Endothelial cell of umbilical vein (primary cell): ENCODE measurements at regions not wholly inside any gene's neighbourhood (a gene's known extent, or its start where the extent isn't known, plus 50 kb on each side); places are given as distances from the start of the nearest gene placed in this dataset.

ENCODE experiments used
- BruUV-seq: library from RNA; stranded (reverse); fragments of 400-500 nt; replicated peaks from 2 replicates; lab custom pipeline; 2021; lab: Mats Ljungman, UMichigan
- CTCF ChIA-PET: fragments of 300-600, 350-600 bp; sonication (Branson Sonifier 250); formaldehyde crosslinking; loops from one replicate; lab custom pipeline; 2021; ENCODE audit warnings: antibody characterized with exemption, inconsistent platforms; lab: Charles Lee
- POLR2A ChIA-PET: fragments of 300-600, 350-600 bp; sonication (Branson Sonifier 250); formaldehyde crosslinking; loops from one replicate; lab custom pipeline; 2021; ENCODE audit warnings: antibody characterized with exemption, inconsistent platforms; lab: Charles Lee
- DNase-seq: peaks from one replicate; pipeline ENCODE4 v3.0.0-alpha.2; 2011; ENCODE audit warnings: low read depth, low spot score
- FAIRE-seq: peaks from 2 replicates; lab custom pipeline; 2011; peaks lifted over from hg19 to GRCh38; lab: Jason Lieb, UNC
- H2AFZ ChIP-seq: 2 replicates; pipeline ENCODE4 v1.6.0; 2012; ENCODE audit warnings: low read depth, low read length, control low read depth, inconsistent platforms
- H3K27ac ChIP-seq: 2 replicates; pipeline ENCODE4 v1.5.1; 2011; ENCODE audit warnings: low read depth, mild to moderate bottlenecking, control low read depth, low read length, moderate library complexity; ENCODE audit not compliant: insufficient read depth
- H3K27me3 ChIP-seq, 2 experiments: 2 replicates each; pipeline versions ENCODE4 v1.6.0 to v1.6.1; 2011; ENCODE audit warnings: low read length in 2 of 2, mixed read lengths in 1 of 2; ENCODE audit not compliant: control insufficient read depth in 2 of 2, insufficient read depth in 2 of 2
- H3K36me3 ChIP-seq, 2 experiments: 2 replicates in 1 of 2; 3 replicates in 1 of 2; pipeline ENCODE4 v1.5.1; 2011; ENCODE audit warnings: low read length in 2 of 2, mild to moderate bottlenecking in 1 of 2, moderate library complexity in 1 of 2; ENCODE audit not compliant: control insufficient read depth in 2 of 2, insufficient read depth in 2 of 2; ENCODE audit errors: extremely low read depth in 1 of 2
- H3K4me1 ChIP-seq: 3 replicates; pipeline ENCODE4 v1.5.1; 2011; ENCODE audit warnings: mild to moderate bottlenecking, low read length; ENCODE audit not compliant: control insufficient read depth, insufficient read depth; ENCODE audit errors: extremely low read depth
- H3K4me2 ChIP-seq: 2 replicates; pipeline ENCODE4 v1.6.1; 2011; ENCODE audit warnings: low read length, control low read depth, mixed read lengths; ENCODE audit not compliant: insufficient read depth
- H3K4me3 ChIP-seq, 3 experiments: fragments of 200-600 bp in 1 of 3; sonication (generic), shearing (Covaris generic) in 1 of 3; replicated peaks in 1 of 3; 2 replicates each; pipeline ENCODE4 v1.5.1; 2011 to 2016; ENCODE audit warnings: control low read depth in 3 of 3, low read length in 3 of 3, mild to moderate bottlenecking in 2 of 3, inconsistent platforms in 1 of 3, low read depth in 1 of 3, moderate library complexity in 1 of 3; ENCODE audit not compliant: insufficient read depth in 1 of 3
- H3K79me2 ChIP-seq: 2 replicates; pipeline ENCODE4 v1.6.0; 2012; ENCODE audit warnings: low read length, inconsistent platforms; ENCODE audit not compliant: control insufficient read depth, insufficient read depth
- H3K9ac ChIP-seq: replicated peaks from 2 replicates; pipeline ENCODE3; 2011; ENCODE audit warnings: low read length, control low read depth; ENCODE audit not compliant: insufficient read depth; ENCODE audit errors: extremely low read depth
- H3K9me1 ChIP-seq: replicated peaks from 3 replicates; pipeline ENCODE4 v1.6.0; 2011; ENCODE audit warnings: mild to moderate bottlenecking, low read length; ENCODE audit not compliant: control insufficient read depth, insufficient read depth; ENCODE audit errors: extremely low read depth
- H3K9me3 ChIP-seq: replicated peaks from 2 replicates; pipeline ENCODE4 v1.5.1; 2012; ENCODE audit warnings: low read length, inconsistent platforms; ENCODE audit not compliant: control insufficient read depth, insufficient read depth
- H4K20me1 ChIP-seq: replicated peaks from 2 replicates; pipeline ENCODE3; 2011; ENCODE audit warnings: mild to moderate bottlenecking, low read length; ENCODE audit not compliant: control insufficient read depth, insufficient read depth; ENCODE audit errors: extremely low read depth
- CTCF ChIP-seq, 2 donors: IDR thresholded peaks; 1 replicate in 1 of 2; 2 replicates in 1 of 2; pipeline ENCODE4 v1.5.1; 2011; ENCODE audit warnings: low read length in 2 of 2, mild to moderate bottlenecking in 2 of 2, moderate library complexity in 2 of 2, control low read depth in 1 of 2, inconsistent platforms in 1 of 2, low read depth in 1 of 2; ENCODE audit not compliant: insufficient read depth in 1 of 2; ENCODE audit errors: extremely low read depth in 1 of 2
- EZH2 ChIP-seq: IDR thresholded peaks from 2 replicates; pipeline ENCODE4 v1.6.1; 2012; ENCODE audit warnings: borderline replicate concordance, low read depth, mild to moderate bottlenecking, moderate library complexity, low read length, inconsistent platforms; ENCODE audit not compliant: severe bottlenecking
- FOS ChIP-seq: IDR thresholded peaks from 2 replicates; pipeline ENCODE4 v1.6.1; 2011; ENCODE audit warnings: mild to moderate bottlenecking, low read length, moderate library complexity, borderline replicate concordance; ENCODE audit not compliant: insufficient read depth
- GATA2 ChIP-seq: IDR thresholded peaks from 2 replicates; pipeline ENCODE4 v1.7.0; 2011; ENCODE audit warnings: low read depth, mild to moderate bottlenecking, moderate library complexity, mixed read lengths, low read length; ENCODE audit not compliant: insufficient read length, insufficient read depth
- JUN ChIP-seq: IDR thresholded peaks from 2 replicates; pipeline ENCODE4 v1.6.1; 2011; ENCODE audit warnings: borderline replicate concordance, low read depth; ENCODE audit not compliant: insufficient read length, insufficient read depth
- MAX ChIP-seq: IDR thresholded peaks from 2 replicates; pipeline ENCODE4 v1.6.1; 2011; ENCODE audit not compliant: insufficient read depth, insufficient read length
- MYC ChIP-seq: IDR thresholded peaks from one replicate; pipeline ENCODE4 v1.6.1; 2011; ENCODE audit warnings: mild to moderate bottlenecking, low read depth, low read length
- POLR2A ChIP-seq: IDR thresholded peaks from 2 replicates; pipeline ENCODE4 v1.6.1; 2012; ENCODE audit warnings: low read depth, mild to moderate bottlenecking, control low read depth, low read length
- POLR2AphosphoS5 ChIP-seq: IDR thresholded peaks from 2 replicates; pipeline ENCODE4 v1.6.1; 2012; ENCODE audit warnings: low read depth, mild to moderate bottlenecking, control low read depth, low read length, moderate library complexity; ENCODE audit not compliant: insufficient read depth
- dilution Hi-C: fragments of 300-500 bp; cut with MboI; formaldehyde crosslinking; loops from one replicate; pipeline ENCODE4 v1.15.0; 2019; ENCODE audit warnings: low sequenced_read_pairs; ENCODE audit not compliant: extremely low pct_ligation_motif_present
- intact Hi-C: fragments of 100-400 bp; cut with micrococcal nuclease; formaldehyde crosslinking; loops from one replicate; pipeline ENCODE4 v1.10.0; 2022

GRCh38 chr6:149263321-149263720 is 54.2 kb upstream of the TAB2 start:
- Histone ChIP-seq H2AFZ (no peak overlapping the region), H3K79me2 (no peaks in the 10 kb centered on the region), H4K20me1 (no peaks in the 10 kb centered on the region), H3K36me3 (no peaks in the 10 kb centered on the region), H3K9me3 (no peaks in the 10 kb centered on the region), H3K4me3 (no peak overlapping the region), H3K27me3 (peaks cover 3 to 7% of the 10 kb centered on the region in 2 experiments), H3K27ac (no peak overlapping the region), H3K4me1 (no peaks in the 10 kb centered on the region), H3K4me2 (no peak overlapping the region), H3K9me1 (no peaks in the 10 kb centered on the region), H3K9ac (no peak overlapping the region)
- POLR2A ChIA-PET, result no interaction called here
- CTCF ChIA-PET, result interaction anchor here (1.2 to 1.3 kb wide), 2 partner anchors 11 to 74 kb away, joined by 3 to 4 read pairs; no protein-coding TSS in a partner anchor
- BruUV-seq, result no TSS peak
- no peak for FAIRE-seq
- DNase-seq, result no peak
- TF ChIP-seq JUN, result no peak
- no peak for TF ChIP-seq CTCF (IDR thresholded peaks at IDR 0.05; ENCODE audit: extremely low read depth in 1 of 2, insufficient read depth in 1 of 2, low read depth in 1 of 2, low read length in 2 of 2)
- TF ChIP-seq MAX, result no peak
- TF ChIP-seq POLR2AphosphoS5, result no peak
- no peak for TF ChIP-seq EZH2
- no peak for TF ChIP-seq MYC
- TF ChIP-seq POLR2A, result no peak
- TF ChIP-seq FOS, result no peak
- no peak for TF ChIP-seq GATA2
- dilution Hi-C loops, result no loop called here
- intact Hi-C loops, result no loop called here
